Astrocyte (in vitro differentiated cells and primary cell): ENCODE measurements at regions not wholly inside any gene's neighbourhood (a gene's known extent, or its start where the extent isn't known, plus 50 kb on each side); places are given as distances from the start of the nearest gene placed in this dataset.

ENCODE experiments used
- DNase-seq: peaks from one replicate; pipeline ENCODE4 v3.0.0-alpha.2; 2010; ENCODE audit warnings: low read depth
- FAIRE-seq: peaks from 2 replicates; lab custom pipeline; 2011; peaks lifted over from hg19 to GRCh38; lab: Jason Lieb, UNC
- H2AFZ ChIP-seq: 2 replicates; pipeline ENCODE4 v1.6.0; 2012; ENCODE audit warnings: low read depth, low read length, inconsistent platforms
- H3K27ac ChIP-seq: 2 replicates; pipeline ENCODE4 v1.5.1; 2011; ENCODE audit warnings: low read depth, low read length, inconsistent platforms
- H3K27me3 ChIP-seq: 2 replicates; pipeline ENCODE4 v1.6.0; 2011; ENCODE audit warnings: low read length, inconsistent platforms; ENCODE audit not compliant: insufficient read depth
- H3K36me3 ChIP-seq: 2 replicates; pipeline ENCODE4 v1.5.1; 2011; ENCODE audit warnings: low read length, inconsistent platforms; ENCODE audit not compliant: insufficient read depth
- H3K4me1 ChIP-seq: 2 replicates; pipeline ENCODE4 v1.5.1; 2011; ENCODE audit warnings: low read length, inconsistent platforms; ENCODE audit not compliant: insufficient read depth
- H3K4me2 ChIP-seq: 2 replicates; pipeline ENCODE4 v1.6.0; 2012; ENCODE audit warnings: low read length, inconsistent platforms
- H3K4me3 ChIP-seq: 2 replicates; pipeline ENCODE4 v1.5.1; 2011; ENCODE audit warnings: low read depth, mild to moderate bottlenecking, low read length, inconsistent platforms; ENCODE audit not compliant: insufficient read depth
- H3K79me2 ChIP-seq: 2 replicates; pipeline ENCODE4 v1.6.0; 2012; ENCODE audit warnings: mild to moderate bottlenecking, low read length, inconsistent platforms; ENCODE audit not compliant: insufficient read depth
- H3K9ac ChIP-seq: 2 replicates; pipeline ENCODE4 v1.6.0; 2012; ENCODE audit warnings: mild to moderate bottlenecking, low read length, inconsistent platforms
- H3K9me3 ChIP-seq: 2 replicates; pipeline ENCODE4 v1.5.1; 2012; ENCODE audit warnings: low read depth, mild to moderate bottlenecking, low read length, inconsistent platforms; ENCODE audit not compliant: insufficient read depth
- H4K20me1 ChIP-seq: 2 replicates; pipeline ENCODE4 v1.6.0; 2012; ENCODE audit warnings: low read length, inconsistent platforms; ENCODE audit not compliant: insufficient read depth
- H3K27ac Mint-ChIP-seq: one replicate; pipeline ENCODE4 v1.8.0; 2021; ENCODE audit warnings: mild to moderate bottlenecking, mixed read lengths; ENCODE audit not compliant: unreplicated experiment
- H3K27me3 Mint-ChIP-seq: one replicate; pipeline ENCODE4 v1.8.0; 2021; ENCODE audit warnings: low read depth, mixed read lengths; ENCODE audit not compliant: unreplicated experiment
- H3K36me3 Mint-ChIP-seq: one replicate; pipeline ENCODE4 v1.8.0; 2021; ENCODE audit warnings: low read depth, mixed read lengths; ENCODE audit not compliant: unreplicated experiment
- H3K4me1 Mint-ChIP-seq: one replicate; pipeline ENCODE4 v1.8.0; 2021; ENCODE audit warnings: low read depth, mixed read lengths; ENCODE audit not compliant: unreplicated experiment
- H3K4me3 Mint-ChIP-seq: one replicate; pipeline ENCODE4 v1.8.0; 2021; ENCODE audit warnings: mild to moderate bottlenecking, moderate library complexity, mixed read lengths; ENCODE audit not compliant: unreplicated experiment
- H3K9me3 Mint-ChIP-seq: one replicate; pipeline ENCODE4 v1.8.0; 2021; ENCODE audit warnings: mild to moderate bottlenecking, mixed read lengths; ENCODE audit not compliant: unreplicated experiment
- CTCF ChIP-seq: IDR thresholded peaks from 2 replicates; pipeline ENCODE4 v1.5.1; 2011; ENCODE audit warnings: low read depth, mild to moderate bottlenecking, inconsistent platforms, low read length, moderate library complexity; ENCODE audit not compliant: insufficient read depth
- EZH2 ChIP-seq: IDR thresholded peaks from 2 replicates; pipeline ENCODE4 v1.6.1; 2012; ENCODE audit warnings: mild to moderate bottlenecking, low read length, inconsistent platforms; ENCODE audit not compliant: insufficient read depth

GRCh38 chr3:66705076-66705475 lies 204.3 kb upstream of the LRIG1 start:
- no peaks in the 10 kb centered on the region for H3K27me3 Mint-ChIP-seq
- H3K9me3 Mint-ChIP-seq, result no peaks in the 10 kb centered on the region
- no peak overlapping the region for H2AFZ ChIP-seq
- DNase-seq, result no peak
- no peak for FAIRE-seq
- H3K27me3 ChIP-seq, result no peaks in the 10 kb centered on the region
- H3K79me2 ChIP-seq, result no peaks in the 10 kb centered on the region
- no peak overlapping the region for H3K27ac ChIP-seq
- no peaks in the 10 kb centered on the region for H3K36me3 Mint-ChIP-seq
- no peak overlapping the region for H3K9ac ChIP-seq
- H3K4me1 ChIP-seq, result no peaks in the 10 kb centered on the region
- no peak overlapping the region for H3K27ac Mint-ChIP-seq
- TF ChIP-seq EZH2 (no peak), CTCF (no peak)
- H3K4me2 ChIP-seq, result no peak overlapping the region
- H3K4me1 Mint-ChIP-seq, result no peaks in the 10 kb centered on the region
- no peak overlapping the region for H3K4me3 Mint-ChIP-seq
- H3K36me3 ChIP-seq, result no peaks in the 10 kb centered on the region
- H4K20me1 ChIP-seq, result no peaks in the 10 kb centered on the region
- no peak overlapping the region for H3K4me3 ChIP-seq
- no peaks in the 10 kb centered on the region for H3K9me3 ChIP-seq

- no peaks in the 10 kb centered on the region for H3K27me3 Mint-ChIP-seq
- no peak overlapping the region for H3K27ac Mint-ChIP-seq
- H3K4me1 Mint-ChIP-seq, result no peaks in the 10 kb centered on the region
- FAIRE-seq (no peak), DNase-seq (no peak)
- Histone ChIP-seq H3K4me1 (no peaks in the 10 kb centered on the region), H3K4me3 (no peak overlapping the region), H4K20me1 (no peaks in the 10 kb centered on the region), H3K9ac (no peak overlapping the region), H3K9me3 (no peaks in the 10 kb centered on the region), H2AFZ (no peak overlapping the region), H3K36me3 (no peaks in the 10 kb centered on the region), H3K4me2 (no peak overlapping the region), H3K27ac (no peak overlapping the region), H3K27me3 (no peaks in the 10 kb centered on the region), H3K79me2 (no peaks in the 10 kb centered on the region)
- H3K36me3 Mint-ChIP-seq, result no peaks in the 10 kb centered on the region
- H3K9me3 Mint-ChIP-seq, result no peaks in the 10 kb centered on the region
- TF ChIP-seq CTCF (no peak), EZH2 (no peak)
- H3K4me3 Mint-ChIP-seq, result no peak overlapping the region
Measured at GRCh38 chr3:66706890-66707289, 206.1 kb upstream of the LRIG1 start.

GRCh38 chr3:66709532-66709931 lies 208.7 kb upstream of the LRIG1 start:
- Mint-ChIP-seq H3K9me3 (no peaks in the 10 kb centered on the region), H3K36me3 (no peaks in the 10 kb centered on the region), H3K27me3 (no peaks in the 10 kb centered on the region), H3K4me1 (no peaks in the 10 kb centered on the region), H3K27ac (no peak overlapping the region), H3K4me3 (no peak overlapping the region)
- Histone ChIP-seq H3K4me3 (no peak overlapping the region), H3K36me3 (no peaks in the 10 kb centered on the region), H3K27me3 (no peaks in the 10 kb centered on the region), H3K9me3 (no peaks in the 10 kb centered on the region), H3K4me1 (no peaks in the 10 kb centered on the region), H2AFZ (no peak overlapping the region), H3K9ac (no peak overlapping the region), H3K79me2 (no peaks in the 10 kb centered on the region), H3K4me2 (no peak overlapping the region), H3K27ac (no peak overlapping the region), H4K20me1 (no peaks in the 10 kb centered on the region)
- TF ChIP-seq CTCF (no peak), EZH2 (no peak)
- FAIRE-seq, result no peak
- no peak for DNase-seq
